A673 (cell line): ENCODE measurements at regions not wholly inside any gene's neighbourhood (a gene's known extent, or its start where the extent isn't known, plus 50 kb on each side); places are given as distances from the start of the nearest gene placed in this dataset.

Experiments
- BruUV-seq: library from RNA; stranded (reverse); fragments of 400-500 nt; replicated peaks from 2 replicates; lab custom pipeline; 2021; lab: Mats Ljungman, UMichigan
- CTCF ChIA-PET: fragments of 300-600 bp; sonication (Branson Sonifier 250); formaldehyde crosslinking; loops from one replicate; lab custom pipeline; 2022; ENCODE audit warnings: antibody characterized with exemption; lab: Charles Lee
- POLR2A ChIA-PET: fragments of 300-600 bp; sonication (Branson Sonifier 250); formaldehyde crosslinking; loops from one replicate; lab custom pipeline; 2022; ENCODE audit warnings: antibody characterized with exemption; ENCODE audit not compliant: low non-redundant PET; lab: Charles Lee
- DNase-seq: peaks from one replicate; pipeline ENCODE4 v3.0.0-alpha.2; 2015; ENCODE audit warnings: low spot score
- H3K27ac ChIP-seq: fragments of 200-600 bp; sonication (generic); 2 replicates; pipeline ENCODE4 v1.5.1; 2016; ENCODE audit warnings: mixed run types, low read depth, mild to moderate bottlenecking, mixed read lengths, antibody characterized with exemption, low read length; ENCODE audit not compliant: poor library complexity, severe bottlenecking
- H3K27me3 ChIP-seq: fragments of 200-600 bp; sonication (generic); replicated peaks from 2 replicates; pipeline ENCODE4 v1.6.1; 2017; ENCODE audit warnings: mixed run types, low read depth, mild to moderate bottlenecking, mixed read lengths, antibody characterized with exemption, low read length; ENCODE audit not compliant: insufficient read depth, poor library complexity
- H3K36me3 ChIP-seq: fragments of 200-600 bp; sonication (generic); 2 replicates; pipeline ENCODE4 v1.6.1; 2016; ENCODE audit warnings: mixed run types, mild to moderate bottlenecking, mixed read lengths, antibody characterized with exemption, low read length; ENCODE audit not compliant: insufficient read depth, poor library complexity, severe bottlenecking
- H3K4me1 ChIP-seq: fragments of 200-600 bp; sonication (generic); 2 replicates; pipeline ENCODE4 v1.6.1; 2017; ENCODE audit warnings: mixed run types, mild to moderate bottlenecking, mixed read lengths, antibody characterized with exemption, low read length; ENCODE audit not compliant: insufficient read depth, poor library complexity, severe bottlenecking
- H3K4me3 ChIP-seq: fragments of 200-600 bp; sonication (generic); 2 replicates; pipeline ENCODE4 v1.5.1; 2016; ENCODE audit warnings: low read depth, mixed run types, mild to moderate bottlenecking, mixed read lengths, low read length; ENCODE audit not compliant: poor library complexity, severe bottlenecking
- H3K9me3 ChIP-seq: fragments of 200-600 bp; sonication (generic); 2 replicates; pipeline ENCODE4 v1.6.1; 2016; ENCODE audit warnings: mixed run types, low read depth, mild to moderate bottlenecking, mixed read lengths, antibody characterized with exemption, low read length; ENCODE audit not compliant: poor library complexity, severe bottlenecking
- CTCF ChIP-seq: fragments of 300-800, 200-600 bp; sonication (generic); conservative IDR thresholded peaks from 2 replicates; pipeline ENCODE4 v1.5.1; 2017; ENCODE audit warnings: low read depth, mild to moderate bottlenecking, antibody characterized with exemption, low read length, moderate library complexity, mixed read lengths
- EZH2 ChIP-seq: fragments of 200-600 bp; sonication (generic); IDR thresholded peaks from 2 replicates; pipeline ENCODE4 v1.6.1; 2017; ENCODE audit warnings: borderline replicate concordance, low read depth, mild to moderate bottlenecking, mixed read lengths, antibody characterized with exemption, low read length; ENCODE audit not compliant: poor library complexity, severe bottlenecking
- intact Hi-C: fragments of 100-400 bp; cut with micrococcal nuclease; formaldehyde crosslinking; loops from one replicate; pipeline ENCODE4 v1.10.0; 2022; ENCODE audit not compliant: unreplicated experiment

- H3K9me3 ChIP-seq: no peaks in the 10 kb centered on the region
- BruUV-seq: no TSS peak
- H3K4me3 ChIP-seq: no peak overlapping the region
- CTCF ChIA-PET: no interaction called here
- TF ChIP-seq CTCF (no peak), EZH2 (no peak)
- no peak for DNase-seq
- intact Hi-C loops: no loop called here
- H3K36me3 ChIP-seq: no peaks in the 10 kb centered on the region
- no peak overlapping the region for H3K27ac ChIP-seq
- POLR2A ChIA-PET: no interaction called here
- H3K27me3 ChIP-seq: no peaks in the 10 kb centered on the region
- peaks cover 9% of the 10 kb centered on the region for H3K4me1 ChIP-seq
Measured at GRCh38 chr6:4348462-4349112, 213.2 kb upstream of the ECI2 start.

- ChIA-PET CTCF (no interaction called here), POLR2A (no interaction called here)
- intact Hi-C loops: no loop called here
- H3K4me3 ChIP-seq: no peak overlapping the region
- no peak for DNase-seq
- no TSS peak for BruUV-seq
- no peak for TF ChIP-seq EZH2
- H3K27me3 ChIP-seq: no peaks in the 10 kb centered on the region
- H3K36me3 ChIP-seq: no peaks in the 10 kb centered on the region
- H3K9me3 ChIP-seq: no peaks in the 10 kb centered on the region
- no peak overlapping the region for H3K27ac ChIP-seq
- H3K4me1 ChIP-seq: peaks cover 9% of the 10 kb centered on the region
Measured at GRCh38 chr6:4347877-4348276, 212.5 kb upstream of the ECI2 start.

- Histone ChIP-seq H3K4me1 (peaks cover 2% of the 10 kb centered on the region), H3K27ac (no peak overlapping the region), H3K27me3 (no peaks in the 10 kb centered on the region), H3K9me3 (no peaks in the 10 kb centered on the region), H3K36me3 (no peaks in the 10 kb centered on the region), H3K4me3 (no peak overlapping the region)
- no TSS peak for BruUV-seq
- intact Hi-C loops: no loop called here
- POLR2A ChIA-PET: no interaction called here
- CTCF ChIA-PET: no interaction called here
- no peak for TF ChIP-seq EZH2
- DNase-seq: no peak
Measured at GRCh38 chr6:4346659-4347333, 211.4 kb upstream of the ECI2 start.

GRCh38 chr6:4345543-4345942, 210.2 kb upstream of the ECI2 start:
- BruUV-seq: no TSS peak
- Histone ChIP-seq H3K27me3 (no peaks in the 10 kb centered on the region), H3K4me1 (no peaks in the 10 kb centered on the region), H3K27ac (no peak overlapping the region), H3K4me3 (no peak overlapping the region), H3K36me3 (no peaks in the 10 kb centered on the region), H3K9me3 (no peaks in the 10 kb centered on the region)
- DNase-seq: no peak
- POLR2A ChIA-PET: no interaction called here
- intact Hi-C loops: no loop called here
- CTCF ChIA-PET: no interaction called here
- no peak for TF ChIP-seq CTCF
- TF ChIP-seq EZH2: no peak
